ENCODE measurements at regions not wholly inside any gene's neighbourhood (a gene's known extent, or its start where the extent isn't known, plus 50 kb on each side); places are given as distances from the start of the nearest gene placed in this dataset.

DNA sequence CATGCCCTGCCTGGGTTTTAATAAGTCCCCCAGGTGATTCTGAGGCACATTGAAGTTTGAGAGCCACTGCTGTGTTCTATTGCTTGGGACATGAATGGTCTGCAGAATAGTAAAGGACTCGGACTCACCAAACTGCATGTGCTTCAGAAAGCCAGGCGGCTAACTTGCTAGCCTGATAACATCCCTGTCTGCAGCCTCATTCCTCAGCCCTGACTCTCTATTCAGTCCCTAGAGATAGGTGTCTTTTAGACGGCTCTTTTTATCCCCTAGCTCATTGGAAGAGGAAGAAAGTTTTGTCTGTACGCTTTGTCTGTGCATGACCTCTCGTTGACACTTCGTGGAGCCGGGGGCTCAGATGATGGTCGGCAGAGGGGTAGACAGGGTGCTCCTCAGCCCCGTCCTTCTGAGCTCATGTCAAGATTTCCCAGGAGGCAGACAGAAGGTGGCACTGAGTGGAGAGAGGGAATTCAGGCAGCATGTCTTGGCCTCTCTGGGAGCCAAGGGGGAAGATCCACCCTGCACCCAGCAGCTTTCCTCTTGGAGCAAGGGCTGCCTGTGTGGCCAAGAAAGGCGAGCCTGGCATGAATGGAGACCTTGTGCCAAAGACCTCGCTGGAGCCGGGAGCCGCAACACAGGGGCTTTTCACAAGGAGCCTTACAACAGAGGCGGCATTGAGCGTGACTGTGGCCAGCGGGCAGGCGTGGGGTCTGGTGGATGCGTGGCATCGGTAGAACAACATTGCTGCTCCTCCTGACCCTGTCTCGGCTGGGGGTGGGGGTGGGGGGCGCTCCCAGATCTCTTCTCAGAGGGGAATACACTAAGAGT, 51.1 kb upstream of the PODXL start:
- no peak for DNase-seq (ENCODE audit: low read depth)
- H3K4me3 ChIP-seq (ENCODE audit: low read depth, low read length): no peak overlapping the region
- TF ChIP-seq CTCF (conservative IDR thresholded peaks at IDR 0.05; ENCODE audit: low read depth, low read length): no peak

DNA sequence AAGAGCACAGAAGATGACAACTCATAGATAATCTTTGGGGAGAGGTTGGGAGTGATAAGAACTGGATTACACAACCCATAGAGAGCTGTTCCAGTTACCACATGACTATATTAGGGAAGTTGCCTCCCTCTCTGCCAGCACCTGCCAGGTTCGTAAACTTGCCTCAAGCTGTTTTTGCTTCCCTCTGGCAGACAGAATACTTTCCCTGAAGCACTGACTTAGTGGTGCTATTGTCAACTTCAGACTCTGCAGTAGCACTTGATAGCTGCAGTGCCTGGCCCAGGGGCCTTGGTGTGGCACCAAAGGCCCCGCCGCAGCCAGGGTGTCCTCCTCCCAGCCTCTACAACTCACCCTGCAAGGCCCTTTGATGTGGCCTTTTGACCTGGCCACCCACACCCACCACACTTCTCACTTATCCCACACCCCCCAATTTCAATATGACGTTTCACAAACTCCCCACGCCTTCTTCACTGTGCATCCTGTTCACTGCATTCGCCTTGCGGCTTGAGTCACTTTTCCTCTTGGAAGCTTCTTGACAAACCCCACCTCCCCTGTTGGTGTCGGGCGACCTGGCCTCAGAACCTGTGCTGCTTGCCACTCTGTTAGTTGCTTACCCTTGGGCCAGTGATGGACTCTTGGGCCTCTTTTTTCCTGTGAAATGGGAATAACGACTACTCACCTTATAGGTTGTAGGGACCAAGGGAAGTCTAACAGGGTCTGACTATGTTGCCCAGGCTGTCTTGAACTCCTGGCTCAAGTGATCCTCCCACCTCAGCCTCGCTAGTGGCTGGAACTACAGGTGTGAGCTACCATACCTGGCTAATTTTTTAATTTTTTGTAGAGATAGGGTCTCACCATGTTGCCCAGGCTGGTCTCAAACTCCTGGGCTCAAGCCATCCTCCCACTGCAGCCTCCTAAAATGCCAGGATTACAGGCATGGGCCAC, 50.2 kb upstream of the PODXL start:
- TF ChIP-seq CTCF (conservative IDR thresholded peaks at IDR 0.05; ENCODE audit: low read depth, low read length): no peak
- DNase-seq (ENCODE audit: low read depth): no peak
- no peak overlapping the region for H3K4me3 ChIP-seq (ENCODE audit: low read depth, low read length)
